22Rv1 (cell line): ENCODE measurements at regions not wholly inside any gene's neighbourhood (a gene's known extent, or its start where the extent isn't known, plus 50 kb on each side); places are given as distances from the start of the nearest gene placed in this dataset.

Experiments
- ZFX ChIP-seq: fragments of 450-650 bp; IDR thresholded peaks from 2 replicates; pipeline ENCODE4 v1.6.1; 2017; ENCODE audit warnings: antibody characterized with exemption, borderline replicate concordance
- TF ChIP-seq, protein P1 (sequence below): fragments of 450-650 bp; IDR thresholded peaks from 2 replicates; pipeline ENCODE4 v1.5.1; 2017; ENCODE audit warnings: mild to moderate bottlenecking

DNA sequence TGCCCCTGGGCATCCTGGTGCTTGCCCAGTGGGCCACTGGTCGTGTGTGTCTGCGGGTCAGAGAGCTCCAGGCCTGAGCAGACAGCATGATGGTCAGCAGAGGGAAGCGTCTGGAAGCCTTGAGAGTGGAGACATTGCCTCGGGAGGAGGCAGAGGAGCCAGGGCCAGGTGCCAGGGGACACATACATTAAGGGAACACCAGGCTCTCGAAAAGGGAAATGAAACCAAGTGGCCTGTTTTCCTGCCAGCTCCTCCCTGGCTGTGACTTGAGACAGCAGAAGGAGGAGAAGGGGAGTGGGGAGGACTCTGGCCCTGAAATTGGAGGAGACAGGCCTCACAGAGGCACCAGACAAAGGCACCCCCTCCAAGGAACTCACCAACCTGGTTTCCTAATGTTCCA lies 62.4 kb upstream of the LRP8 start:
- TF ChIP-seq, protein P1, sequence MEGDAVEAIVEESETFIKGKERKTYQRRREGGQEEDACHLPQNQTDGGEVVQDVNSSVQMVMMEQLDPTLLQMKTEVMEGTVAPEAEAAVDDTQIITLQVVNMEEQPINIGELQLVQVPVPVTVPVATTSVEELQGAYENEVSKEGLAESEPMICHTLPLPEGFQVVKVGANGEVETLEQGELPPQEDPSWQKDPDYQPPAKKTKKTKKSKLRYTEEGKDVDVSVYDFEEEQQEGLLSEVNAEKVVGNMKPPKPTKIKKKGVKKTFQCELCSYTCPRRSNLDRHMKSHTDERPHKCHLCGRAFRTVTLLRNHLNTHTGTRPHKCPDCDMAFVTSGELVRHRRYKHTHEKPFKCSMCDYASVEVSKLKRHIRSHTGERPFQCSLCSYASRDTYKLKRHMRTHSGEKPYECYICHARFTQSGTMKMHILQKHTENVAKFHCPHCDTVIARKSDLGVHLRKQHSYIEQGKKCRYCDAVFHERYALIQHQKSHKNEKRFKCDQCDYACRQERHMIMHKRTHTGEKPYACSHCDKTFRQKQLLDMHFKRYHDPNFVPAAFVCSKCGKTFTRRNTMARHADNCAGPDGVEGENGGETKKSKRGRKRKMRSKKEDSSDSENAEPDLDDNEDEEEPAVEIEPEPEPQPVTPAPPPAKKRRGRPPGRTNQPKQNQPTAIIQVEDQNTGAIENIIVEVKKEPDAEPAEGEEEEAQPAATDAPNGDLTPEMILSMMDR: no peak
- TF ChIP-seq ZFX: no peak
